H9 (cell line): ENCODE measurements at regions not wholly inside any gene's neighbourhood (a gene's known extent, or its start where the extent isn't known, plus 50 kb on each side); places are given as distances from the start of the nearest gene placed in this dataset.

Experiments
- DNase-seq: peaks from one replicate; pipeline ENCODE4 v3.0.0-alpha.2; 2017
- H2AFZ ChIP-seq: one replicate; pipeline ENCODE4 v1.6.1; 2013; ENCODE audit warnings: mild to moderate bottlenecking, low read length, control low read depth, moderate library complexity
- H2AK5ac ChIP-seq: 2 replicates; pipeline ENCODE4 v1.6.1; 2013; ENCODE audit warnings: low read length, control low read depth, mixed read lengths; ENCODE audit not compliant: insufficient read length
- H2BK120ac ChIP-seq: one replicate; pipeline ENCODE4 v1.6.1; 2013; ENCODE audit warnings: low read depth, mild to moderate bottlenecking, low read length, control low read depth, inconsistent platforms; ENCODE audit not compliant: poor library complexity, severe bottlenecking
- H2BK12ac ChIP-seq: 2 replicates; pipeline ENCODE4 v1.6.1; 2013; ENCODE audit warnings: low read length, control low read depth, mixed read lengths, low read depth; ENCODE audit not compliant: insufficient read length
- H2BK15ac ChIP-seq: 2 replicates; pipeline ENCODE4 v1.6.1; 2013; ENCODE audit warnings: low read depth, low read length, control low read depth
- H2BK20ac ChIP-seq: one replicate; pipeline ENCODE4 v1.6.1; 2013; ENCODE audit warnings: low read depth, mild to moderate bottlenecking, low read length, control low read depth, inconsistent platforms; ENCODE audit not compliant: poor library complexity, severe bottlenecking
- H2BK5ac ChIP-seq: 2 replicates; pipeline ENCODE4 v1.6.1; 2013; ENCODE audit warnings: low read length, control low read depth, mixed read lengths; ENCODE audit not compliant: insufficient read length
- H3K14ac ChIP-seq: 2 replicates; pipeline ENCODE4 v1.6.1; 2013; ENCODE audit warnings: low read length, control low read depth; ENCODE audit not compliant: insufficient read depth
- H3K18ac ChIP-seq: 2 replicates; pipeline ENCODE4 v1.6.1; 2013; ENCODE audit warnings: low read depth, mild to moderate bottlenecking, mixed read lengths, low read length, control low read depth; ENCODE audit not compliant: insufficient read length
- H3K23ac ChIP-seq: 2 replicates; pipeline ENCODE4 v1.6.1; 2013; ENCODE audit warnings: low read length, control low read depth, mixed read lengths, low read depth; ENCODE audit not compliant: insufficient read length
- H3K23me2 ChIP-seq: 2 replicates; pipeline ENCODE4 v1.6.1; 2013; ENCODE audit warnings: low read depth, mild to moderate bottlenecking, mixed read lengths, low read length, control low read depth; ENCODE audit not compliant: insufficient read length, poor library complexity, severe bottlenecking
- H3K27ac ChIP-seq: 2 replicates; pipeline ENCODE4 v1.5.1; 2013; ENCODE audit warnings: low read length, control low read depth, mixed read lengths, low read depth; ENCODE audit not compliant: insufficient read length
- H3K27me3 ChIP-seq: 2 replicates; pipeline ENCODE4 v1.6.1; 2013; ENCODE audit warnings: low read length, control low read depth, inconsistent platforms; ENCODE audit not compliant: insufficient read depth
- H3K4ac ChIP-seq: 2 replicates; pipeline ENCODE4 v1.6.1; 2013; ENCODE audit warnings: low read depth, mild to moderate bottlenecking, control low read depth, inconsistent platforms, low read length, moderate library complexity
- H3K4me1 ChIP-seq: 2 replicates; pipeline ENCODE4 v1.6.1; 2013; ENCODE audit warnings: low read length, control low read depth, inconsistent platforms; ENCODE audit not compliant: insufficient read depth
- H3K4me2 ChIP-seq: 2 replicates; pipeline ENCODE4 v1.6.1; 2013; ENCODE audit warnings: low read length, control low read depth, mixed read lengths; ENCODE audit not compliant: insufficient read length, insufficient read depth
- H3K56ac ChIP-seq: 2 replicates; pipeline ENCODE4 v1.6.1; 2013; ENCODE audit warnings: low read depth, mild to moderate bottlenecking, mixed read lengths, low read length, control low read depth; ENCODE audit not compliant: insufficient read length
- H3K79me1 ChIP-seq: 2 replicates; pipeline ENCODE4 v1.6.1; 2013; ENCODE audit warnings: low read depth, mild to moderate bottlenecking, moderate library complexity, low read length, control low read depth, inconsistent platforms; ENCODE audit not compliant: insufficient read depth, poor library complexity, severe bottlenecking
- H3K79me2 ChIP-seq: 2 replicates; pipeline ENCODE4 v1.6.1; 2013; ENCODE audit warnings: low read length, control low read depth, inconsistent platforms; ENCODE audit not compliant: insufficient read depth
- H3K9ac ChIP-seq: 2 replicates; pipeline ENCODE4 v1.6.1; 2013; ENCODE audit warnings: low read length, control low read depth, mixed read lengths; ENCODE audit not compliant: insufficient read length; ENCODE audit errors: extremely low read depth
- H3K9me3 ChIP-seq: one replicate; pipeline ENCODE4 v1.6.1; 2013; ENCODE audit warnings: low read depth, low read length, inconsistent platforms; ENCODE audit not compliant: control insufficient read depth
- H3T11ph ChIP-seq: one replicate; pipeline ENCODE4 v1.6.1; 2013; ENCODE audit warnings: mild to moderate bottlenecking, low read length, control low read depth, inconsistent platforms
- H4K20me1 ChIP-seq: one replicate; pipeline ENCODE4 v1.6.1; 2013; ENCODE audit not compliant: control insufficient read depth, insufficient read length, insufficient read depth
- H4K5ac ChIP-seq: 2 replicates; pipeline ENCODE4 v1.6.1; 2013; ENCODE audit warnings: low read depth, mild to moderate bottlenecking, mixed read lengths, low read length, control low read depth; ENCODE audit not compliant: insufficient read length
- H4K8ac ChIP-seq: replicated peaks from 2 replicates; pipeline ENCODE4 v1.6.1; 2013; ENCODE audit warnings: low read length, control low read depth, mixed read lengths, low read depth; ENCODE audit not compliant: insufficient read length
- H4K91ac ChIP-seq: 2 replicates; pipeline ENCODE4 v1.6.1; 2013; ENCODE audit warnings: low read depth, mild to moderate bottlenecking, moderate library complexity, mixed read lengths, low read length, control low read depth; ENCODE audit not compliant: insufficient read length
- H3K27ac Mint-ChIP-seq, 3 experiments: 2 replicates in 2 of 3; 3 replicates in 1 of 3; pipeline ENCODE4 v1.8.0; 2020 to 2021; ENCODE audit warnings: mixed read lengths in 3 of 3, mild to moderate bottlenecking in 1 of 3, moderate library complexity in 1 of 3
- H3K27me3 Mint-ChIP-seq: 2 replicates; pipeline ENCODE4 v1.8.0; 2021; ENCODE audit warnings: low read depth, mild to moderate bottlenecking, moderate library complexity, mixed read lengths
- H3K36me3 Mint-ChIP-seq, 3 experiments: 2 replicates in 2 of 3; 3 replicates in 1 of 3; pipeline ENCODE4 v1.8.0; 2020 to 2021; ENCODE audit warnings: low read depth in 3 of 3, mixed read lengths in 3 of 3; ENCODE audit not compliant: insufficient read depth in 1 of 3
- H3K4me1 Mint-ChIP-seq, 2 experiments: 2 replicates each; pipeline ENCODE4 v1.8.0; 2020; ENCODE audit warnings: mixed read lengths in 2 of 2
- H3K4me3 Mint-ChIP-seq, 2 experiments: 2 replicates in 1 of 2; 3 replicates in 1 of 2; pipeline ENCODE4 v1.8.0; 2020 to 2021; ENCODE audit warnings: mild to moderate bottlenecking in 2 of 2, mixed read lengths in 2 of 2, moderate library complexity in 1 of 2
- H3K9me3 Mint-ChIP-seq, 2 experiments: 2 replicates in 1 of 2; 3 replicates in 1 of 2; pipeline ENCODE4 v1.8.0; 2020; ENCODE audit warnings: mild to moderate bottlenecking in 2 of 2, mixed read lengths in 2 of 2, moderate library complexity in 1 of 2
- WGBS: extraction: QIAGEN DNeasy Blood & Tissue Kit; methylation state at CpG from one replicate; pipeline ENCODE4 v1.1.7; 2013; ENCODE audit warnings: missing lambda C conversion rate, low lambda C conversion rate, mixed read lengths; ENCODE audit not compliant: insufficient read length; ENCODE audit errors: extremely low coverage; 5-methylcytosine and 5-hydroxymethylcytosine counted together
- TF ChIP-seq, protein P1 (sequence below): fragments of 200-600 bp; sonication (generic); conservative IDR thresholded peaks from 3 replicates; pipeline ENCODE4 v1.8.0; 2021; ENCODE audit warnings: antibody characterized with exemption, mild to moderate bottlenecking

DNA sequence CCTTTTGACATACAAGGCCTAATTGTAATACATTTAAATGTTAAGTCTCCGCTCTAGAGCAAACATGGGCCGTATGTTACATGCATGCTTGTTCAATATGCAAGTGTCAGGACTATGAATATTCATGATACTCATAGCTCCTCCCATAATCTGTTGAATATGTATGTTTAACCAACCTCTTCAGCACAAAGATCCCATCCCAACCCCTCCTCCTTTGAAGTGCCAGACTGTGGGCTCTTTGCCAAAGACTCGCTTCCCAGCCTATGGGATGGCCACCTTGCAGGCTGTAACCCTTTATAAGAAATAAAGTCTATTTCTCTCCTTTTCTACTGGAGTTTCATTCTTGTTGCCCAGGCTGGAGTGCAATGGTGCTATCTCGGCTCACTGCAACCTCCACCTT is 156.2 kb downstream of the ABCC12 start:
- Histone ChIP-seq H4K20me1 (no peaks in the 10 kb centered on the region), H3K4me1 (no peaks in the 10 kb centered on the region), H3K18ac (no peak overlapping the region), H3K79me1 (no peaks in the 10 kb centered on the region), H3K27ac (no peak overlapping the region), H2AK5ac (no peak overlapping the region), H3K9ac (no peak overlapping the region), H2BK5ac (no peak overlapping the region), H3K56ac (no peak overlapping the region), H3K14ac (no peak overlapping the region), H3K9me3 (no peaks in the 10 kb centered on the region), H2BK15ac (no peak overlapping the region), H2BK120ac (no peak overlapping the region), H4K91ac (no peak overlapping the region), H3K79me2 (no peaks in the 10 kb centered on the region), H2AFZ (no peak overlapping the region), H2BK12ac (no peak overlapping the region), H2BK20ac (no peak overlapping the region), H3T11ph (no peak overlapping the region), H4K5ac (no peak overlapping the region), H3K23me2 (no peaks in the 10 kb centered on the region), H3K23ac (no peak overlapping the region), H4K8ac (no peak overlapping the region), H3K4ac (no peak overlapping the region), H3K4me2 (no peak overlapping the region), H3K27me3 (no peaks in the 10 kb centered on the region)
- Mint-ChIP-seq H3K36me3 (no peaks in the 10 kb centered on the region), H3K27me3 (no peaks in the 10 kb centered on the region; the same call in 1 of the 2 replicates), H3K4me1 (peaks cover 6 to 12% of the 10 kb centered on the region in 2 experiments), H3K9me3 (no peaks in the 10 kb centered on the region; a peak in 1 of 5 replicates), H3K4me3 (no peak overlapping the region), H3K27ac (no peak overlapping the region)
- no CpG with 5 or more reads among the region's 4 CpGs for WGBS
- TF ChIP-seq, protein P1, sequence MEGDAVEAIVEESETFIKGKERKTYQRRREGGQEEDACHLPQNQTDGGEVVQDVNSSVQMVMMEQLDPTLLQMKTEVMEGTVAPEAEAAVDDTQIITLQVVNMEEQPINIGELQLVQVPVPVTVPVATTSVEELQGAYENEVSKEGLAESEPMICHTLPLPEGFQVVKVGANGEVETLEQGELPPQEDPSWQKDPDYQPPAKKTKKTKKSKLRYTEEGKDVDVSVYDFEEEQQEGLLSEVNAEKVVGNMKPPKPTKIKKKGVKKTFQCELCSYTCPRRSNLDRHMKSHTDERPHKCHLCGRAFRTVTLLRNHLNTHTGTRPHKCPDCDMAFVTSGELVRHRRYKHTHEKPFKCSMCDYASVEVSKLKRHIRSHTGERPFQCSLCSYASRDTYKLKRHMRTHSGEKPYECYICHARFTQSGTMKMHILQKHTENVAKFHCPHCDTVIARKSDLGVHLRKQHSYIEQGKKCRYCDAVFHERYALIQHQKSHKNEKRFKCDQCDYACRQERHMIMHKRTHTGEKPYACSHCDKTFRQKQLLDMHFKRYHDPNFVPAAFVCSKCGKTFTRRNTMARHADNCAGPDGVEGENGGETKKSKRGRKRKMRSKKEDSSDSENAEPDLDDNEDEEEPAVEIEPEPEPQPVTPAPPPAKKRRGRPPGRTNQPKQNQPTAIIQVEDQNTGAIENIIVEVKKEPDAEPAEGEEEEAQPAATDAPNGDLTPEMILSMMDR, result no peak
- DNase-seq, result peak; percentile 2
